Right atrium auricular region (tissue), 2 donors: ENCODE measurements at regions not wholly inside any gene's neighbourhood (a gene's known extent, or its start where the extent isn't known, plus 50 kb on each side); places are given as distances from the start of the nearest gene placed in this dataset.

Source experiments
- DNase-seq: peaks from one replicate; pipeline ENCODE4 v3.0.0-alpha.2; 2019; ENCODE audit warnings: low spot score
- H3K27ac ChIP-seq, 2 donors: fragments of 200-600 bp; sonication (generic); 1 replicate in 1 of 2; 2 replicates in 1 of 2; pipeline ENCODE4 v1.5.1; 2016 to 2019
- H3K27me3 ChIP-seq, 2 donors: fragments of 200-600 bp; sonication (generic); one replicate each; pipeline versions ENCODE4 v1.5.1 to v1.6.0; 2017 to 2019
- H3K36me3 ChIP-seq: fragments of 200-600 bp; sonication (generic); one replicate; pipeline ENCODE4 v1.5.1; 2016
- H3K4me1 ChIP-seq, 2 donors: fragments of 200-600 bp; sonication (generic); one replicate each; pipeline versions ENCODE4 v1.5.1 to v1.6.0; 2017 to 2019
- H3K4me3 ChIP-seq, 2 donors: fragments of 200-600 bp; sonication (generic); 1 replicate in 1 of 2; 2 replicates in 1 of 2; pipeline ENCODE4 v1.5.1; 2017 to 2019; ENCODE audit warnings: mild to moderate bottlenecking in 1 of 2, moderate library complexity in 1 of 2
- H3K9me3 ChIP-seq, 2 donors: fragments of 200-600 bp; sonication (generic); one replicate each; pipeline ENCODE4 v1.5.1; 2019
- TF ChIP-seq, protein P1 (sequence below), 2 donors: fragments of 200-600 bp; sonication (generic); IDR thresholded peaks; one replicate each; pipeline ENCODE4 v1.5.1; 2019; ENCODE audit warnings: antibody characterized with exemption in 2 of 2

DNA sequence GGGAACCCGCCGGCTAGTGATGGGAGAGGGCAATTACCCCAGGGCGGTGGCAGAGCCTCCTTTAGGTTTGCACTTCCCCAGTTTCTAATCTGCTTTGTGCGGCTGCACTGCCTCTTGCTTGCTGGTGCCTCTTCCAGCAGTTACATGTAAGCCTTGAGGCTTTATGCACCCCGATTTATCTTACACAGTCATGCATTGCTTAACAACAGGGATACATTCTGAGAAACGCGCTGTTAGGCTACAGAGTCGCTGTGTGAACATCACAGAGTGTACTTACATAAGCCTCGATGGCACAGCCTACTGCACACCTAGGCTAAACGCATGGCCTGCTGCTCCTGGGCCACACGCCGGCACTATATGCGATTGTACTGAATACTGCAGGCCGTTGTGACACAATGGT lies 155.6 kb upstream of the MKI67 start:
- DNase-seq = no peak
- TF ChIP-seq, protein P1, sequence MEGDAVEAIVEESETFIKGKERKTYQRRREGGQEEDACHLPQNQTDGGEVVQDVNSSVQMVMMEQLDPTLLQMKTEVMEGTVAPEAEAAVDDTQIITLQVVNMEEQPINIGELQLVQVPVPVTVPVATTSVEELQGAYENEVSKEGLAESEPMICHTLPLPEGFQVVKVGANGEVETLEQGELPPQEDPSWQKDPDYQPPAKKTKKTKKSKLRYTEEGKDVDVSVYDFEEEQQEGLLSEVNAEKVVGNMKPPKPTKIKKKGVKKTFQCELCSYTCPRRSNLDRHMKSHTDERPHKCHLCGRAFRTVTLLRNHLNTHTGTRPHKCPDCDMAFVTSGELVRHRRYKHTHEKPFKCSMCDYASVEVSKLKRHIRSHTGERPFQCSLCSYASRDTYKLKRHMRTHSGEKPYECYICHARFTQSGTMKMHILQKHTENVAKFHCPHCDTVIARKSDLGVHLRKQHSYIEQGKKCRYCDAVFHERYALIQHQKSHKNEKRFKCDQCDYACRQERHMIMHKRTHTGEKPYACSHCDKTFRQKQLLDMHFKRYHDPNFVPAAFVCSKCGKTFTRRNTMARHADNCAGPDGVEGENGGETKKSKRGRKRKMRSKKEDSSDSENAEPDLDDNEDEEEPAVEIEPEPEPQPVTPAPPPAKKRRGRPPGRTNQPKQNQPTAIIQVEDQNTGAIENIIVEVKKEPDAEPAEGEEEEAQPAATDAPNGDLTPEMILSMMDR (IDR thresholded peaks at IDR 0.05) = no peak

DNA sequence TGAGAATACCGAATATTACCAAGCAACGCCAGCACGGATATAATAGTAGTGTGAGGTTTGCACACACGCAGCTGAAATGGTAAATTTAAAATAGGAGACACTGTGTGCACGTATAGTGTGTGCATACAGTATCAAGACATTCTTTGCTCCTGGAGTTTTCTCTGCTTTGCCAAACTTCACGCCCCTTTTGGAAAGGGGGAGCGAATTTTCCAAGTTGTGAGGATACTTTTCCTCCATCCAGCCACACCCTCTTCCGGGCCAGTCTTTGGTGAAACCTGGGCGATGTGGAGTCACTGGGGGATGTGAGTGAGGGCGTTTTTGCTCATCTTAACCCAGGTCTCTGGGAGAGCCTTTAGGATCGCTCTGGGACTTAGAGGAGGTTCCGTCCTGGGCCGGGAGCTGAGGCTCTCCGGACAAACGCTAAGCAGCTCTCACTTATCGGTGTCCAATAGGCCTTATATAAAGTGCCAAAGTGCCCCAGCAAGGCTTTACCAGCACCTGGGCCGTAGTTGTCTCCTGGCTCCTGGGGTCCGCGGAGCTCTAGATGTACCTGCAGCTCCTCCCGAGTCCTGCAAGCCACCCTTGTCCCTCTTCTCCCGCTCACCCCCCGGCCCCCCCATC lies 160.0 kb upstream of the MKI67 start:
- DNase-seq = no peak
- TF ChIP-seq, protein P1 (IDR thresholded peaks at IDR 0.05) = no peak
- no peaks in the 10 kb centered on the region for H3K36me3 ChIP-seq
- H3K4me1 ChIP-seq = no peaks in the 10 kb centered on the region
- H3K9me3 ChIP-seq = peaks cover 0 to 18% of the 10 kb centered on the region in 2 donors
- H3K27ac ChIP-seq = no peak overlapping the region
- no peak overlapping the region for H3K4me3 ChIP-seq
- peaks cover 0 to 5% of the 10 kb centered on the region in 2 donors for H3K27me3 ChIP-seq

More for the DNA sequence above, 155.6 kb upstream of the MKI67 start:
- H3K4me3 ChIP-seq = no peak overlapping the region
- no peaks in the 10 kb centered on the region for H3K9me3 ChIP-seq
- no peaks in the 10 kb centered on the region for H3K4me1 ChIP-seq
- H3K27me3 ChIP-seq = no peaks in the 10 kb centered on the region
- no peaks in the 10 kb centered on the region for H3K36me3 ChIP-seq
- no peak overlapping the region for H3K27ac ChIP-seq

DNA sequence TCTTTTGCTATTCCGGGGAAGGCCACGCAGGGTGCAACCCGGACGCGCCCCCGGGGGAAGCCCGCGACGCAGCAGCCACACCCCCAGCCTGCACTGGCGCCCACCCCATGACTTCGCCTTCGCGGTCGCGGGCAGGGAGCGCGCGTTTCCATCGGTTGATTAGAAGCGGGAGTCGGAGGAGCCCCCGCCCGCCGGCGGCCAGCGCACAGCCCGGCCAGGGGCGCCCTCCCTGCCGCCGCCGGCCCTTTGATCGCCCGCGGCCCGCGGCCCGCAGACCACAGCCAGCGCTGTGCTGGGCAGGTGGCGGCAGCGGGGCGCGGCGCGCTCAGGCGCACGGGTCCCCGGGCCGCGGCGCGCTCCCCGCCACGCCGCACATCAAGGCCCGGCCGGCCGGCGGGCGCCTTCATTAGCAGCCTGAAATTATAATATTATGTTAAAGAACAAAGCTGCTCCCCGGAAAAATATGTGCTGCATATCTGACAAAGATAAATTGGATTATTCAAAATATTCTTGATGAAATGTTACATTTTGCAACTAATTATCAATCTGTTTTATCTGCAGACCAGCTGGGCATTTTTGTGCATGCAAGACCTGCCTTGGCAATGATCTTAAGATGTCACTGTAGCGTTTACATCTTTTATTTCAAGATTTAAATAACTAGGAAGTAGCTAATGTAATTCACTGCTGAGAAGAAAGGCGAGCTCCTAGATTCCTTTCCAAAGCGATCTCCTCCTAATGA lies 160.7 kb upstream of the MKI67 start:
- H3K4me3 ChIP-seq = no peak overlapping the region
- H3K27ac ChIP-seq = no peak overlapping the region
- no peak for DNase-seq
- peaks cover 0 to 21% of the 10 kb centered on the region in 2 donors for H3K9me3 ChIP-seq
- no peaks in the 10 kb centered on the region for H3K4me1 ChIP-seq
- no peaks in the 10 kb centered on the region for H3K36me3 ChIP-seq
- H3K27me3 ChIP-seq = peaks cover 0 to 5% of the 10 kb centered on the region in 2 donors
- TF ChIP-seq, protein P1 (IDR thresholded peaks at IDR 0.05) = no peak

DNA sequence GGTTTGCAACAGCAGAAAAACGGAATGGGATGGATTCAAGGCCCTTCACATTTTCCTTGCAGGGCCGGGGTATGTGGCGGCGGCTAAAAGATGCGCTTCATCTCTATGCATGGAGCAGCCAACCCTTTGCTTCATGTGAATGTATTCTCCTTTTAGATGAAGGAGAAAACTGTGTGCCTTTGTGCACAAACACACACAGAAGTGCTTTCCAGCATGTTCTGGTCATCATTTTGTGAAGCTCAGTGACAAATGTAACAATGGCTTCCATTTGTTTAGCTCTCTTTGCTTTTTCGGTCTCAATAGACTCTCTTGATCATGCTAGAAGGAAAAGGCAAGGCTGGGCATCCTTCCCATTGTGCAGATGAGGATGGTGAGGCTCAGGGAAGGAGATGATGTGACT lies 161.7 kb upstream of the MKI67 start:
- no peaks in the 10 kb centered on the region for H3K4me1 ChIP-seq
- no peak overlapping the region for H3K27ac ChIP-seq
- no peak for DNase-seq
- peaks cover 0 to 5% of the 10 kb centered on the region in 2 donors for H3K27me3 ChIP-seq
- no peaks in the 10 kb centered on the region for H3K36me3 ChIP-seq
- H3K9me3 ChIP-seq = peaks cover 0 to 21% of the 10 kb centered on the region in 2 donors
- TF ChIP-seq, protein P1 (IDR thresholded peaks at IDR 0.05) = no peak
- H3K4me3 ChIP-seq = no peak overlapping the region

DNA sequence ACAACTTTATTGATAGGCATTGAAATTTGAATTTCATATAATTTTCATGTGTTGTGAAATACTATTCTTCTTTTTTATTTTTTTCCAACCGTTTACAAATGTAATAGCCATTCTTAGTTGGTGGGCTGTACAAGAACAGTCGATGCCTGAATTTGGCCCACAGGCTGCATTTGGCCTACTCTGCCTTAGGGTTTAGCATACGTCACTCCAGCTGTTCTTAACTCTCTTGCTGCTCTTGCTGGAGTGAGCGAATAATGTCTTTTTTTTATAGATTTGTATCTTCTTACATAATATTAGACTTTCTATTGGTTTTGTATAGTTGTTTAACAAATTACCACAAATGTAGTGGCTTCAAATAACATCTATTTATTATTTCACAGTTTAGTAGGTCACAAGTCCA lies 163.4 kb upstream of the MKI67 start:
- TF ChIP-seq, protein P1 (IDR thresholded peaks at IDR 0.05) = no peak
- Histone ChIP-seq H3K36me3 (no peaks in the 10 kb centered on the region), H3K27me3 (peaks cover 0 to 5% of the 10 kb centered on the region in 2 donors), H3K9me3 (peaks cover 0 to 21% of the 10 kb centered on the region in 2 donors), H3K27ac (no peak overlapping the region), H3K4me1 (no peaks in the 10 kb centered on the region), H3K4me3 (no peak overlapping the region)
- no peak for DNase-seq
